Chondrocyte (in vitro differentiated cells): ENCODE measurements at regions not wholly inside any gene's neighbourhood (a gene's known extent, or its start where the extent isn't known, plus 50 kb on each side); places are given as distances from the start of the nearest gene placed in this dataset.
"Not testable (repeated sequence)": the region's sequence is repeated elsewhere in the genome, so short reads cannot be mapped to it uniquely, and the experiment has no call there.

ENCODE experiments used
- DNase-seq: peaks from one replicate; pipeline ENCODE4 v3.0.0; 2021; ENCODE audit warnings: mixed read lengths, low spot score
- H3K27ac Mint-ChIP-seq: one replicate; pipeline ENCODE4 v1.8.0; 2021; ENCODE audit warnings: mild to moderate bottlenecking, moderate library complexity, mixed read lengths; ENCODE audit not compliant: unreplicated experiment
- H3K27me3 Mint-ChIP-seq: 2 replicates; pipeline ENCODE4 v1.8.0; 2021; ENCODE audit warnings: low read depth, mixed read lengths
- H3K36me3 Mint-ChIP-seq: 2 replicates; pipeline ENCODE4 v1.8.0; 2021; ENCODE audit warnings: low read depth, mixed read lengths
- H3K4me1 Mint-ChIP-seq: 2 replicates; pipeline ENCODE4 v1.8.0; 2021; ENCODE audit warnings: low read depth, mild to moderate bottlenecking, mixed read lengths
- H3K4me3 Mint-ChIP-seq: one replicate; pipeline ENCODE4 v1.8.0; 2021; ENCODE audit warnings: mild to moderate bottlenecking, moderate library complexity, mixed read lengths; ENCODE audit not compliant: unreplicated experiment
- H3K9me3 Mint-ChIP-seq: 2 replicates; pipeline ENCODE4 v1.8.0; 2021; ENCODE audit warnings: low read depth, mixed read lengths
- TF ChIP-seq, protein P1 (sequence below): fragments of 200-600 bp; sonication (generic); IDR thresholded peaks from 2 replicates; pipeline ENCODE4 v1.5.0; 2021; ENCODE audit warnings: antibody characterized with exemption, mild to moderate bottlenecking, moderate library complexity

DNA sequence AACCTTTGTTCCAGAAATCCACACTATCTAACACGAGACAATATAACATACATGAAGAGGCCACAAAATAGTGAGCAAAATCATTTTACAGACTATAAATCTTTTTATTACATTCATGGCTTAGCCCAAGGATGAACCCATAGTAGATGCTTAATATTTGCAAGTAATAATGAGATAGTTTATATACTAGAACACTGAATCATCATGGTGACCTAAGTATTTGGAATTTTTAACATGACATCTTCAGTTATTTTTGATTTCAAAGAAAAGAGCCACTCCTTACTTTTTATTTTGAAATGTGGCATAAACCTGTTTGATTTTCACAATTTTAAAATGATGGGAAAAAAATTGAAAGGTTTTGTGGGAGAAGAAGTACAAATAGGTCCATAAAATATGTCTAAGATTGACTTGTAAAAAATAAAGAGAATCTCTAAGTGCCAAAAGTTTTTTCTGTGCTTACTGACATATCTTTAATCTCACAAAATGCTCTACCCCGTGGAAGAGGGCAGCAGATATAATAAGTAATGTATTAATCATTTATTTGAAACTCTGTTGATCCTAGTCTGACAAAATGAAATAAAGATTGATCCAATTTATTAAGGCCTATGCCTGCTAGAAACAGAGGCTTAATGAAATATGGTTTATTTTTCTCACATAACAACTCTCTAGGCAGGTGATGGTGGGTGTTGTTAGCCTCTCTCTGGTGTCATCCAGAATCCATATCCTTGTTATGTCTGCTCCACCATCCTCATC is 224.5 kb upstream of the CENPE start:
- peaks cover 3% of the 10 kb centered on the region for H3K27me3 Mint-ChIP-seq
- H3K4me1 Mint-ChIP-seq: no peaks in the 10 kb centered on the region
- no peaks in the 10 kb centered on the region for H3K36me3 Mint-ChIP-seq
- H3K27ac Mint-ChIP-seq: no peak overlapping the region
- H3K9me3 Mint-ChIP-seq: no peaks in the 10 kb centered on the region
- no peak for DNase-seq
- H3K4me3 Mint-ChIP-seq: no peak overlapping the region
- TF ChIP-seq, protein P1, sequence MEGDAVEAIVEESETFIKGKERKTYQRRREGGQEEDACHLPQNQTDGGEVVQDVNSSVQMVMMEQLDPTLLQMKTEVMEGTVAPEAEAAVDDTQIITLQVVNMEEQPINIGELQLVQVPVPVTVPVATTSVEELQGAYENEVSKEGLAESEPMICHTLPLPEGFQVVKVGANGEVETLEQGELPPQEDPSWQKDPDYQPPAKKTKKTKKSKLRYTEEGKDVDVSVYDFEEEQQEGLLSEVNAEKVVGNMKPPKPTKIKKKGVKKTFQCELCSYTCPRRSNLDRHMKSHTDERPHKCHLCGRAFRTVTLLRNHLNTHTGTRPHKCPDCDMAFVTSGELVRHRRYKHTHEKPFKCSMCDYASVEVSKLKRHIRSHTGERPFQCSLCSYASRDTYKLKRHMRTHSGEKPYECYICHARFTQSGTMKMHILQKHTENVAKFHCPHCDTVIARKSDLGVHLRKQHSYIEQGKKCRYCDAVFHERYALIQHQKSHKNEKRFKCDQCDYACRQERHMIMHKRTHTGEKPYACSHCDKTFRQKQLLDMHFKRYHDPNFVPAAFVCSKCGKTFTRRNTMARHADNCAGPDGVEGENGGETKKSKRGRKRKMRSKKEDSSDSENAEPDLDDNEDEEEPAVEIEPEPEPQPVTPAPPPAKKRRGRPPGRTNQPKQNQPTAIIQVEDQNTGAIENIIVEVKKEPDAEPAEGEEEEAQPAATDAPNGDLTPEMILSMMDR: no peak

DNA sequence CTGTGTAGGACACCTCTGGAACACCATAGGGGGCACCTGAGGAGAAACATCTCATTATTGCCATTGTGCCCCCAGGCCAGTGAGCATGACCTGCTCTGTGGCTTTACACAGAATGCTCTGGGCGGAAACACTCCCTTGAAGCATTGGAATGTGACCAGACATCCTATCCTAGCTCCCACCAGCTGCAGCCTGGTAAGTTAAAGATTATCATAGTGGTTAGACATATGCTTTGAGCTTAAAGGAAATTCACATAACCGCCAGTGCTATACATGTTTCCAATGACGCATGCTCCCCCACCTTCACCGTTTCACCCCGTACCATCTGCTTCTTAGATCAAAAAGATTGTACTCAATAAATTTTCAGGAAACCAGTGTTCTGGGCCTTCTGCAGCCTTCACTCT is 217.7 kb upstream of the CENPE start:
- no peaks in the 10 kb centered on the region for H3K4me1 Mint-ChIP-seq
- H3K27me3 Mint-ChIP-seq: peaks cover 12% of the 10 kb centered on the region
- no peaks in the 10 kb centered on the region for H3K36me3 Mint-ChIP-seq
- DNase-seq: peak; percentile 25
- no peak overlapping the region for H3K27ac Mint-ChIP-seq
- TF ChIP-seq, protein P1: no peak
- H3K9me3 Mint-ChIP-seq: no peaks in the 10 kb centered on the region
- no peak overlapping the region for H3K4me3 Mint-ChIP-seq

DNA sequence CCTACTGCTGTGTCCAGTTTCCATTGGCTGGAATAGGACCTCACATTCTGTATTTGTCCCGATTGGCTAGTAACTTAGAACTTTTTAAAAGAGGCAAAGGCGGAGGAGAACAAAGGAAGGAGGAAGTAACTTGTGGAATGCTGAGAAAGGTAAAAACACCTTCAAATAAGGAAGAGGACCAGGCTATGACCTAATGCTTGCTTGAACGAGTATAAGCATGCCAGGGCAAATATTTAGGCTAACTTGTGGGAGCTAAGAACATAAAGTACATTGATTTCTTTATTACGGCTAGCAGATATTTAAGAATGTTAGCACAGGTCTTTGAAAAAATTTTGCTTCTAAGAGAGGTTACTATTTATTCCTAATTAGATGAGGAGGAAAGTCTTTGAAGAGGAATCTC is 214.5 kb upstream of the CENPE start:
- H3K9me3 Mint-ChIP-seq, H3K36me3 Mint-ChIP-seq, H3K4me1 Mint-ChIP-seq, H3K27ac Mint-ChIP-seq, H3K4me3 Mint-ChIP-seq, DNase-seq: not testable (repeated sequence)
- H3K27me3 Mint-ChIP-seq: peaks cover 21% of the 10 kb centered on the region

DNA sequence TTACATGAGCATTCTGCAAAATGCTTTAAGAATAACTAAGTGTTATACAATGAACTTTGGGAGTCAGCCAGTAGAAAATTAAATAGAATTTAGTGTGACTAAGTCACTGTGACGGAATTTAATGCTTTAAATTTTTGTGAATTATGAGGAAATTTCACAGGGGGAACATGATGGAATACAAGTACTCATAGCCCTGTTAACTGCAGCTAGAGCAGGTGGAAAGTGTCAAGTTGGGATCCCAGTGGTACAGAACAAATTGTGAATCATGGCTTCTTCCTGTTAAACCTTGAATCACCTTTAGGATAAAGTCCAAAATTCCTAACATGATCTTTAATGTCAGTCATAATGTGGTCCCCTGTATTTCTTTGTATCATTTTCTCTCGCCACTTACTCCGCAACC is 212.2 kb upstream of the CENPE start:
- TF ChIP-seq, protein P1: no peak
- H3K4me1 Mint-ChIP-seq: no peaks in the 10 kb centered on the region
- H3K4me3 Mint-ChIP-seq: no peak overlapping the region
- DNase-seq: no peak
- peaks cover 25% of the 10 kb centered on the region for H3K27me3 Mint-ChIP-seq
- no peaks in the 10 kb centered on the region for H3K36me3 Mint-ChIP-seq
- no peaks in the 10 kb centered on the region for H3K9me3 Mint-ChIP-seq
- H3K27ac Mint-ChIP-seq: no peak overlapping the region

DNA sequence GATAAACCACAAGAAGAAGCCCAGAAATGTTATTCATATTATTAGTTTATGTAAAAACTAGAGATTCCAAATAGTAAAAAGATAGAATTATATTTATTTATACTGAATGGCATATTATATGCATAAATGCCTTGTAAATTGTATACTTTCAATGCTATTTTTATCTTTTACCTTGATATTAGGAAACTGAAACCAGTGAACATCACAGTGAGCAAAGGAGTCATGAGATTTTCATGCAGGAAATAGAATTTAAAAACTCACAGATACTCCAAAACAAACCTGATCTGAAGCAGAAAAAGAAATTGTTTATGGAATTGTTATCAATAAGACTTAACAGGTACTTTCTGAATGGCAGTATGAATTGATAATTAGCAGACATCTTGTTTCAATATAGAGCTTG is 207.3 kb upstream of the CENPE start:
- Mint-ChIP-seq H3K36me3 (no peaks in the 10 kb centered on the region), H3K9me3 (no peaks in the 10 kb centered on the region), H3K27me3 (peaks cover 18% of the 10 kb centered on the region), H3K4me3 (no peak overlapping the region), H3K27ac (no peak overlapping the region), H3K4me1 (no peaks in the 10 kb centered on the region)
- TF ChIP-seq, protein P1: no peak
- no peak for DNase-seq

DNA sequence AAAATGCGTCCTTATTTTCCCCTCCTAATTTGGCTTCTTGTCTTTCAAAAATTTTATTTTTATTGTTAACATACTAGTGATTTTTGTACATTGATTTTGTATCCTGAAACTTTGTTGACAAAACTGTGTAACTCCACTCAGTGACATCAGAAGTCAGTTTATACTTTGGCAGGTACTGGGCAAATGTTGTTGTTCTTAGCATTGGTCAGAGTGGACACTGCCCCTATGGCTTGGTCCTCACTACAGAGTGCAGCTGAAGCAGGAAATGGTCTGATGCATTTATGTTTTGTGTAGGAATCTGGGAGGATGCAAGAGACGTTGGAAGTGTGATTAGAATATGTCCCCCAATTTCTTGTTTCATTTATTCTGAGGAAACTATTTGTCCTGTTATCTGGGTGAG is 205.5 kb upstream of the CENPE start:
- Mint-ChIP-seq H3K4me1 (no peaks in the 10 kb centered on the region), H3K9me3 (no peaks in the 10 kb centered on the region), H3K27me3 (peaks cover 11% of the 10 kb centered on the region), H3K4me3 (no peak overlapping the region), H3K27ac (no peak overlapping the region), H3K36me3 (no peaks in the 10 kb centered on the region)
- DNase-seq: no peak
- TF ChIP-seq, protein P1: no peak
